GM12878 (cell line): ENCODE measurements at regions not wholly inside any gene's neighbourhood (a gene's known extent, or its start where the extent isn't known, plus 50 kb on each side); places are given as distances from the start of the nearest gene placed in this dataset.

Experiments
- ATAC-seq: fragments of 200-7000 bp; cut with Tn5 transposase; 3 replicates; pipeline ENCODE4 v1.9.1; 2020; ENCODE audit warnings: mild to moderate bottlenecking, moderate library complexity
- BruUV-seq: library from RNA; stranded (reverse); fragments of 400-500 nt; replicated peaks from 2 replicates; lab custom pipeline; 2021; lab: Mats Ljungman, UMichigan
- CTCF ChIA-PET: fragments of 300-600 bp; sonication (Branson Sonifier 250); formaldehyde crosslinking; extraction: SDS; loops from one replicate; lab custom pipeline; 2021; ENCODE audit warnings: inconsistent platforms; lab: Yijun Ruan, JAX
- POLR2A ChIA-PET: fragments of 350-600 bp; formaldehyde crosslinking; extraction: SDS; loops from one replicate; lab custom pipeline; 2021; ENCODE audit warnings: inconsistent platforms; lab: Charles Lee
- RAD21 ChIA-PET: fragments of 300-600 bp; sonication (Branson Sonifier 250); formaldehyde crosslinking; loops from one replicate; lab custom pipeline; 2023; ENCODE audit warnings: antibody characterized with exemption; ENCODE audit not compliant: unreplicated experiment; lab: Charles Lee
- SMC1A ChIA-PET: fragments of 300-600 bp; sonication (Branson Sonifier 250); formaldehyde crosslinking; loops from one replicate; lab custom pipeline; 2023; ENCODE audit not compliant: unreplicated experiment, uncharacterized antibody; lab: Charles Lee
- DNase-seq: peaks from one replicate; pipeline ENCODE4 v3.0.0-alpha.2; 2011; ENCODE audit warnings: low read depth, low spot score
- FAIRE-seq: peaks from 3 replicates; lab custom pipeline; 2011; peaks lifted over from hg19 to GRCh38; lab: Jason Lieb, UNC
- H2AFZ ChIP-seq: 2 replicates; pipeline ENCODE4 v1.6.0; 2011; ENCODE audit warnings: low read depth, low read length, control low read depth; ENCODE audit not compliant: control insufficient read depth
- H3K27ac ChIP-seq: 2 replicates; pipeline ENCODE4 v1.5.1; 2011; ENCODE audit warnings: control low read depth; ENCODE audit not compliant: control insufficient read depth, insufficient read depth
- H3K27me3 ChIP-seq, 2 experiments: replicated peaks in 1 of 2; 2 replicates each; pipeline versions ENCODE4 v1.6.0 to v1.6.1; 2011; ENCODE audit warnings: low read length in 1 of 2; ENCODE audit not compliant: control insufficient read depth in 2 of 2, insufficient read depth in 2 of 2
- H3K36me3 ChIP-seq, 2 experiments: 2 replicates each; pipeline ENCODE4 v1.5.1; 2011; ENCODE audit warnings: low read length in 1 of 2; ENCODE audit not compliant: control insufficient read depth in 2 of 2, insufficient read depth in 2 of 2
- H3K4me1 ChIP-seq: 2 replicates; pipeline ENCODE4 v1.6.1; 2011; ENCODE audit warnings: mild to moderate bottlenecking, low read length, moderate library complexity, mixed read lengths; ENCODE audit not compliant: control insufficient read depth, insufficient read depth
- H3K4me2 ChIP-seq: 2 replicates; pipeline ENCODE4 v1.6.0; 2011; ENCODE audit warnings: control low read depth; ENCODE audit not compliant: control insufficient read depth, insufficient read depth
- H3K4me3 ChIP-seq: fragments of 200-600 bp; sonication (generic); 2 replicates; pipeline ENCODE4 v1.5.1; 2016
- H3K79me2 ChIP-seq: 2 replicates; pipeline ENCODE4 v1.6.0; 2011; ENCODE audit warnings: low read length; ENCODE audit not compliant: control insufficient read depth, insufficient read depth
- H3K9ac ChIP-seq: 2 replicates; pipeline ENCODE4 v1.8.0; 2011; ENCODE audit warnings: low read length, control low read depth, mixed read lengths; ENCODE audit not compliant: control insufficient read depth, insufficient read depth
- H3K9me3 ChIP-seq: replicated peaks from 3 replicates; pipeline ENCODE4 v1.5.1; 2011; ENCODE audit warnings: mild to moderate bottlenecking, low read length; ENCODE audit not compliant: control insufficient read depth, insufficient read depth
- H4K20me1 ChIP-seq: 2 replicates; pipeline ENCODE4 v1.6.0; 2011; ENCODE audit not compliant: control insufficient read depth, insufficient read depth
- EP300 ChIP-seq, 2 experiments: fragments of 150-350 bp in 1 of 2; IDR thresholded peaks; 2 replicates each; pipeline ENCODE4 v1.6.1; 2011 to 2012; ENCODE audit warnings: low read depth in 2 of 2, low read length in 2 of 2, borderline replicate concordance in 1 of 2, improper control_type of control experiment in 1 of 2, inconsistent platforms in 1 of 2; ENCODE audit not compliant: control insufficient read depth in 1 of 2
- FOXK2 ChIP-seq: fragments of 450-650 bp; IDR thresholded peaks from 2 replicates; pipeline ENCODE4 v1.6.1; 2017; ENCODE audit warnings: mild to moderate bottlenecking, moderate library complexity
- HDAC2 ChIP-seq: fragments of 200-600 bp; sonication (generic); IDR thresholded peaks from 2 replicates; pipeline ENCODE4 v1.6.1; 2017
- JUND ChIP-seq: IDR thresholded peaks from 2 replicates; pipeline ENCODE4 v1.6.1; 2012; ENCODE audit warnings: low read depth, mild to moderate bottlenecking, low read length, improper control_type of control experiment, moderate library complexity
- NRF1 ChIP-seq: conservative IDR thresholded peaks from 2 replicates; pipeline ENCODE4 v1.6.1; 2011; ENCODE audit warnings: mild to moderate bottlenecking, low read depth, low read length, improper control_type of control experiment
- PML ChIP-seq: IDR thresholded peaks from 2 replicates; pipeline ENCODE4 v1.6.1; 2012; ENCODE audit warnings: low read length, inconsistent platforms
- POLR2A ChIP-seq: IDR thresholded peaks from 2 replicates; pipeline ENCODE4 v1.6.1; 2011; ENCODE audit warnings: low read depth, mild to moderate bottlenecking, low read length
- POLR2AphosphoS2 ChIP-seq: IDR thresholded peaks from 2 replicates; pipeline ENCODE4 v1.6.1; 2011; ENCODE audit warnings: low read depth, mild to moderate bottlenecking, low read length, improper control_type of control experiment, moderate library complexity
- SIN3A ChIP-seq: IDR thresholded peaks from 2 replicates; pipeline ENCODE4 v1.6.1; 2012; ENCODE audit warnings: low read depth, low read length, improper control_type of control experiment
- SREBF2 ChIP-seq: IDR thresholded peaks from 2 replicates; pipeline ENCODE4 v1.6.1; 2012; ENCODE audit warnings: mild to moderate bottlenecking, low read length
- TCF12 ChIP-seq: IDR thresholded peaks from 2 replicates; pipeline ENCODE4 v1.6.1; 2011; ENCODE audit warnings: low read depth, mild to moderate bottlenecking, low read length
- WRNIP1 ChIP-seq: IDR thresholded peaks from 2 replicates; pipeline ENCODE4 v1.6.1; 2011; ENCODE audit warnings: low read depth, low read length, improper control_type of control experiment, borderline replicate concordance
- YY1 ChIP-seq: IDR thresholded peaks from 2 replicates; pipeline ENCODE4 v1.6.1; 2011; ENCODE audit warnings: low read depth, mild to moderate bottlenecking, low read length
- ZNF274 ChIP-seq: IDR thresholded peaks from one replicate; pipeline ENCODE4 v1.8.0; 2011; ENCODE audit not compliant: insufficient read length, insufficient read depth
- ZNF384 ChIP-seq: IDR thresholded peaks from 2 replicates; pipeline ENCODE4 v1.6.1; 2012; ENCODE audit warnings: low read depth, mild to moderate bottlenecking, low read length, improper control_type of control experiment, borderline replicate concordance
- ZNF622 ChIP-seq: fragments of 450-650 bp; IDR thresholded peaks from 2 replicates; pipeline ENCODE4 v1.6.1; 2017; ENCODE audit warnings: mild to moderate bottlenecking, inconsistent platforms
- WGBS: methylation state at CpG from one replicate; pipeline ENCODE4 v1.1.6; 2016; ENCODE audit warnings: low lambda C conversion rate; ENCODE audit not compliant: insufficient replicate concordance, insufficient coverage; ENCODE audit errors: missing lambda C conversion rate; 5-methylcytosine and 5-hydroxymethylcytosine counted together
- in situ Hi-C: fragments of 300-500 bp; cut with MboI; formaldehyde crosslinking; loops from 9 replicates; pipeline ENCODE4 v1.14.3; 2018; ENCODE audit warnings: mixed read lengths
- intact Hi-C: fragments of 100-400 bp; cut with micrococcal nuclease; formaldehyde crosslinking; loops from one replicate; pipeline ENCODE4 v1.14.2; 2022; ENCODE audit not compliant: unreplicated experiment

- in situ Hi-C loops (no loop called here), intact Hi-C loops (no loop called here)
- TF ChIP-seq WRNIP1 (no peak), ZNF274 (no peak), ZNF622 (no peak), EP300 (IDR thresholded peaks at IDR 0.05; ENCODE audit: borderline replicate concordance in 1 of 2, control insufficient read depth in 1 of 2, low read depth in 2 of 2, low read length in 2 of 2) (no peak), PML (no peak), NRF1 (no peak), FOXK2 (no peak), POLR2AphosphoS2 (no peak), ZNF384 (no peak), POLR2A (no peak), HDAC2 (no peak), SIN3A (no peak), TCF12 (no peak), JUND (no peak), SREBF2 (no peak), YY1 (no peak)
- Histone ChIP-seq H3K4me2 (no peak overlapping the region), H3K27me3 (peaks cover 0 to 5% of the 10 kb centered on the region in 2 experiments; a peak in 1 of 4 replicates), H4K20me1 (no peaks in the 10 kb centered on the region), H3K4me1 (peaks cover 5% of the 10 kb centered on the region), H3K27ac (no peak overlapping the region), H3K9me3 (no peaks in the 10 kb centered on the region; the same call in 2 of the 3 replicates), H3K9ac (no peak overlapping the region), H3K36me3 (no peaks in the 10 kb centered on the region), H2AFZ (no peak overlapping the region), H3K4me3 (no peak overlapping the region), H3K79me2 (no peaks in the 10 kb centered on the region)
- ChIA-PET CTCF (no interaction called here), RAD21 (no interaction called here), POLR2A (no interaction called here), SMC1A (no interaction called here)
- FAIRE-seq, result no peak
- WGBS, result 96% methylated on average over 2 of the region's 2 CpGs
- no peak for ATAC-seq
- DNase-seq, result no peak
- no TSS peak for BruUV-seq
These were observed 213.6 kb downstream of the RPS24 start for GRCh38 chr10:78247266-78247665.
